IMR-90 (cell line): ENCODE measurements at regions not wholly inside any gene's neighbourhood (a gene's known extent, or its start where the extent isn't known, plus 50 kb on each side); places are given as distances from the start of the nearest gene placed in this dataset.
"Not testable (repeated sequence)": the region's sequence is repeated elsewhere in the genome, so short reads cannot be mapped to it uniquely, and the experiment has no call there.

Experiments
- ATAC-seq: fragments of 200-7000 bp; cut with Tn5 transposase; 2 replicates; pipeline ENCODE4 v1.9.1; 2020; ENCODE audit warnings: low read depth, mild to moderate bottlenecking, moderate library complexity
- BruUV-seq: library from RNA; stranded (reverse); fragments of 400-500 nt; replicated peaks from 2 replicates; lab custom pipeline; 2021; lab: Mats Ljungman, UMichigan
- CTCF ChIA-PET: fragments of 300-600 bp; formaldehyde crosslinking; extraction: SDS; loops from one replicate; lab custom pipeline; 2021; ENCODE audit warnings: antibody characterized with exemption; lab: Yijun Ruan, JAX
- POLR2A ChIA-PET: fragments of 300-600 bp; sonication (Branson Sonifier 250); formaldehyde crosslinking; loops from one replicate; lab custom pipeline; 2022; ENCODE audit warnings: antibody characterized with exemption; ENCODE audit not compliant: unreplicated experiment; lab: Charles Lee
- DNase-seq: peaks from one replicate; pipeline ENCODE4 v3.0.0; 2013
- H2AFZ ChIP-seq: replicated peaks from 2 replicates; pipeline ENCODE3; 2013; ENCODE audit warnings: low read length, mild to moderate bottlenecking; ENCODE audit not compliant: poor library complexity
- H2AK5ac ChIP-seq: 2 replicates; pipeline ENCODE4 v1.6.1; 2013; ENCODE audit warnings: low read depth, low read length, inconsistent platforms
- H2AK9ac ChIP-seq: replicated peaks from 2 replicates; pipeline ENCODE3; 2013; ENCODE audit warnings: mild to moderate bottlenecking, low read depth, low read length, moderate library complexity; ENCODE audit not compliant: poor library complexity
- H2BK120ac ChIP-seq: 2 replicates; pipeline ENCODE4 v1.6.1; 2013; ENCODE audit warnings: low read depth, low read length, inconsistent platforms
- H2BK15ac ChIP-seq: 3 replicates; pipeline ENCODE4 v1.6.1; 2013; ENCODE audit warnings: low read depth, low read length, inconsistent platforms
- H2BK20ac ChIP-seq: 2 replicates; pipeline ENCODE4 v1.6.1; 2013; ENCODE audit warnings: low read depth, mild to moderate bottlenecking, inconsistent platforms, low read length, moderate library complexity
- H2BK5ac ChIP-seq: 2 replicates; pipeline ENCODE4 v1.6.1; 2013; ENCODE audit warnings: mild to moderate bottlenecking, low read depth, low read length, inconsistent platforms; ENCODE audit not compliant: poor library complexity, severe bottlenecking
- H3K14ac ChIP-seq: replicated peaks from 2 replicates; pipeline ENCODE4 v1.6.1; 2013; ENCODE audit warnings: low read depth, low read length, inconsistent platforms
- H3K18ac ChIP-seq: 2 replicates; pipeline ENCODE4 v1.6.1; 2013; ENCODE audit warnings: low read depth, low read length, control low read depth
- H3K23ac ChIP-seq: 2 replicates; pipeline ENCODE4 v1.6.1; 2013; ENCODE audit warnings: low read depth, low read length, inconsistent platforms
- H3K27ac ChIP-seq: 2 replicates; pipeline ENCODE4 v1.5.1; 2013; ENCODE audit warnings: mild to moderate bottlenecking, control low read depth, low read length; ENCODE audit not compliant: insufficient read depth
- H3K27me3 ChIP-seq: 2 replicates; pipeline ENCODE4 v1.6.1; 2013; ENCODE audit warnings: low read length; ENCODE audit not compliant: control insufficient read depth, insufficient read depth
- H3K36me3 ChIP-seq: 2 replicates; pipeline ENCODE4 v1.6.1; 2013; ENCODE audit warnings: low read length, mixed read lengths; ENCODE audit not compliant: control insufficient read depth, insufficient read depth
- H3K4ac ChIP-seq: 2 replicates; pipeline ENCODE4 v1.6.1; 2013; ENCODE audit warnings: low read depth, low read length, inconsistent platforms
- H3K4me1 ChIP-seq: 2 replicates; pipeline ENCODE4 v1.6.1; 2013; ENCODE audit warnings: low read length, mixed read lengths; ENCODE audit not compliant: control insufficient read depth, insufficient read depth
- H3K4me2 ChIP-seq: 2 replicates; pipeline ENCODE4 v1.6.1; 2013; ENCODE audit warnings: low read depth, mild to moderate bottlenecking, control low read depth, low read length, moderate library complexity
- H3K4me3 ChIP-seq: 2 replicates; pipeline ENCODE4 v1.5.1; 2013; ENCODE audit warnings: low read depth, mild to moderate bottlenecking, control low read depth, low read length, moderate library complexity; ENCODE audit not compliant: insufficient read depth
- H3K56ac ChIP-seq: 2 replicates; pipeline ENCODE4 v1.6.1; 2013; ENCODE audit warnings: low read length, inconsistent platforms; ENCODE audit not compliant: insufficient read depth; ENCODE audit errors: extremely low read depth
- H3K79me1 ChIP-seq, 2 experiments: 2 replicates each; pipeline ENCODE4 v1.6.1; 2013; ENCODE audit warnings: low read length in 2 of 2, inconsistent platforms in 1 of 2, low read depth in 1 of 2
- H3K9ac ChIP-seq: 2 replicates; pipeline ENCODE4 v1.6.1; 2013; ENCODE audit warnings: low read depth, low read length, control low read depth
- H3K9me1 ChIP-seq: 2 replicates; pipeline ENCODE4 v1.6.1; 2013; ENCODE audit warnings: low read length, inconsistent platforms; ENCODE audit not compliant: insufficient read depth
- H3K9me3 ChIP-seq: 2 replicates; pipeline ENCODE4 v1.6.1; 2013; ENCODE audit warnings: low read length; ENCODE audit not compliant: control insufficient read depth, insufficient read depth
- H4K20me1 ChIP-seq: 2 replicates; pipeline ENCODE4 v1.6.1; 2013; ENCODE audit warnings: low read length, inconsistent platforms; ENCODE audit not compliant: insufficient read depth
- H4K5ac ChIP-seq: 2 replicates; pipeline ENCODE4 v1.6.1; 2013; ENCODE audit warnings: mild to moderate bottlenecking, low read depth, low read length, control low read depth
- H4K8ac ChIP-seq, 2 experiments: 2 replicates each; pipeline ENCODE4 v1.6.1; 2013; ENCODE audit warnings: low read depth in 2 of 2, low read length in 2 of 2, control low read depth in 1 of 2, inconsistent platforms in 1 of 2
- H4K91ac ChIP-seq: 2 replicates; pipeline ENCODE4 v1.6.1; 2013; ENCODE audit warnings: low read depth, low read length, inconsistent platforms; ENCODE audit not compliant: insufficient read depth
- WGBS, 2 experiments: methylation state at CpG; one replicate each; pipeline versions ENCODE4 v1.1.5 to v1.1.7; 2013; ENCODE audit warnings: missing lambda C conversion rate in 2 of 2; ENCODE audit not compliant: insufficient read length in 1 of 2; ENCODE audit errors: extremely low coverage in 2 of 2; 5-methylcytosine and 5-hydroxymethylcytosine counted together
- dilution Hi-C: fragments of 300-500 bp; cut with HindIII; formaldehyde crosslinking; loops from one replicate; pipeline ENCODE4 v1.14.3; 2018; ENCODE audit warnings: low sequenced_read_pairs; ENCODE audit not compliant: unreplicated experiment
- in situ Hi-C: fragments of 300-500 bp; cut with MboI; formaldehyde crosslinking; loops from 3 replicates; pipeline ENCODE4 v1.14.3; 2019; ENCODE audit warnings: low sequenced_read_pairs, inconsistent platforms, mixed read lengths
- intact Hi-C: fragments of 100-400 bp; cut with micrococcal nuclease; formaldehyde crosslinking; loops from 2 replicates; pipeline ENCODE4 v1.10.0; 2022

DNA sequence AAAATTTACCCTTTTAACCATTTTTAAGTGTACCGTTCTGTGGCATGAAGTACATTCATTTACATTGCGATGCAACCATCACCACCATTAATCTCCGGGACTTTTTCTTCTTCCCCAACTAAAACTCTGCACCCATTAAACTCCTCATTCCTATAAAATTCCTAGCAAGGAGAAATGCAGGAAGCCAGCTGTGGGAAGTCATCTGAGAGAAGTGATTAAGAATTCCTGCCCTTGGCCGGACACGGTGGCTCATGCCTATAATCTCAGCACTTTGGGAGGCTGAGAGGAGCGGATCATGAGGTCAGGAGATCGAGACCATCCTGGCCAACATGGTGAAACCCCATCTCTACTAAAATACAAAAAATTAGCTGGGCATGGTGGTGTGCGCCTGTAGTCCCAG lies 121.9 kb upstream of the RBPJ start:
- H3K9ac ChIP-seq, dilution Hi-C loops, H4K91ac ChIP-seq, H3K23ac ChIP-seq, DNase-seq, BruUV-seq, H2BK15ac ChIP-seq, H3K4me2 ChIP-seq, H2BK5ac ChIP-seq, H3K79me1 ChIP-seq, H2AK9ac ChIP-seq, H3K18ac ChIP-seq, H3K27ac ChIP-seq, H3K14ac ChIP-seq, H4K5ac ChIP-seq, H3K4me3 ChIP-seq, H3K4me1 ChIP-seq, H4K20me1 ChIP-seq, H3K9me1 ChIP-seq, intact Hi-C loops, H3K56ac ChIP-seq, H3K27me3 ChIP-seq, H3K36me3 ChIP-seq, H3K9me3 ChIP-seq, H2AFZ ChIP-seq, ATAC-seq: not testable (repeated sequence)
- POLR2A ChIA-PET = interaction anchor here (1.2 kb wide), 1 partner anchor 120 kb away, joined by 3 read pairs; no protein-coding TSS in a partner anchor
- peak overlapping the region; percentile 37; the same call in 1 of the 2 replicates for H3K4ac ChIP-seq
- no CpG with 5 or more reads among the region's 8 CpGs for WGBS, 2 experiments
- in situ Hi-C loops = loop anchor here (25.0 kb wide), 1 partner anchor 813 kb away; no protein-coding TSS in a partner anchor
- H2BK120ac ChIP-seq = peak overlapping the region; percentile 75
- CTCF ChIA-PET = interaction anchor here (0.5 kb wide), 1 partner anchor 120 kb away, joined by 5 read pairs; no protein-coding TSS in a partner anchor
- peak overlapping the region; percentile 75; the same call in 1 of the 2 replicates for H2AK5ac ChIP-seq
- peak overlapping the region in 1 of 2 experiments; percentile 48; a peak in 1 of 4 replicates for H4K8ac ChIP-seq
- H2BK20ac ChIP-seq = peak overlapping the region; percentile 85
